Sigmoid colon (tissue), 4 donors: ENCODE measurements at regions not wholly inside any gene's neighbourhood (a gene's known extent, or its start where the extent isn't known, plus 50 kb on each side); places are given as distances from the start of the nearest gene placed in this dataset.

Experiments
- EP300 ChIP-seq, 4 donors: sonication (generic); formaldehyde crosslinking; IDR thresholded peaks; one replicate each; pipeline ENCODE4 v1.6.1; 2017; ENCODE audit warnings: antibody characterized with exemption in 4 of 4
- POLR2A ChIP-seq, 2 donors: fragments of 450-650 bp; IDR thresholded peaks; one replicate each; pipeline ENCODE4 v1.6.1; 2016; ENCODE audit warnings: antibody characterized with exemption in 2 of 2, mild to moderate bottlenecking in 2 of 2, moderate library complexity in 2 of 2
- POLR2AphosphoS5 ChIP-seq, 4 donors: sonication (generic); formaldehyde crosslinking; IDR thresholded peaks; one replicate each; pipeline ENCODE4 v1.6.1; 2017; ENCODE audit warnings: antibody characterized with exemption in 4 of 4
- TF ChIP-seq, protein P1 (sequence below), 4 experiments: fragments of 450-650 bp in 3 of 4; fragments of 200-600 bp in 1 of 4; IDR thresholded peaks; one replicate each; pipeline ENCODE4 v1.5.1; 2016 to 2019; ENCODE audit warnings: antibody characterized with exemption in 4 of 4, mild to moderate bottlenecking in 3 of 4, moderate library complexity in 2 of 4

- TF ChIP-seq, protein P1, sequence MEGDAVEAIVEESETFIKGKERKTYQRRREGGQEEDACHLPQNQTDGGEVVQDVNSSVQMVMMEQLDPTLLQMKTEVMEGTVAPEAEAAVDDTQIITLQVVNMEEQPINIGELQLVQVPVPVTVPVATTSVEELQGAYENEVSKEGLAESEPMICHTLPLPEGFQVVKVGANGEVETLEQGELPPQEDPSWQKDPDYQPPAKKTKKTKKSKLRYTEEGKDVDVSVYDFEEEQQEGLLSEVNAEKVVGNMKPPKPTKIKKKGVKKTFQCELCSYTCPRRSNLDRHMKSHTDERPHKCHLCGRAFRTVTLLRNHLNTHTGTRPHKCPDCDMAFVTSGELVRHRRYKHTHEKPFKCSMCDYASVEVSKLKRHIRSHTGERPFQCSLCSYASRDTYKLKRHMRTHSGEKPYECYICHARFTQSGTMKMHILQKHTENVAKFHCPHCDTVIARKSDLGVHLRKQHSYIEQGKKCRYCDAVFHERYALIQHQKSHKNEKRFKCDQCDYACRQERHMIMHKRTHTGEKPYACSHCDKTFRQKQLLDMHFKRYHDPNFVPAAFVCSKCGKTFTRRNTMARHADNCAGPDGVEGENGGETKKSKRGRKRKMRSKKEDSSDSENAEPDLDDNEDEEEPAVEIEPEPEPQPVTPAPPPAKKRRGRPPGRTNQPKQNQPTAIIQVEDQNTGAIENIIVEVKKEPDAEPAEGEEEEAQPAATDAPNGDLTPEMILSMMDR (IDR thresholded peaks at IDR 0.05) = no peak
- no peak for TF ChIP-seq POLR2A (IDR thresholded peaks at IDR 0.05)
- no peak for TF ChIP-seq EP300 (IDR thresholded peaks at IDR 0.05)
- no peak for TF ChIP-seq POLR2AphosphoS5 (IDR thresholded peaks at IDR 0.05)
These were observed 188.2 kb upstream of the ANKFN1 start for GRCh38 chr17:55965051-55965450.
